ENCODE measurements at regions not wholly inside any gene's neighbourhood (a gene's known extent, or its start where the extent isn't known, plus 50 kb on each side); places are given as distances from the start of the nearest gene placed in this dataset.

DNA sequence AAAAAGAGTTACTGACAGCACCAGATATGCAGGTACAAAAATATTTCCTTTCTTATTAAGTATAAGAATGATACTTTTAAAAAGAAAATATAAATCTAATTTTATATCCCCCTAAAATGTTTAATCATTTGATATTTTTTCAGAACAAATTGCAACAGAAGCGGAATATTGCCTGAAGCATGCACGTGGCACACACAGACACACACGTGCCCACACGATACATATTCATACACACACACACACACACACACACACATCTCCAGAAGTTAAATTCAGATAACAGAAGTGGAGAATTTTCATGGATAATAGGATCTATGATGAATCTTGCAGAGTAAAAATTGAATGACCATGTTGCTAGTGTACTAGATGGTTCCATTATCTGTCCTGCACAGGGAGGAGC lies 445.2 kb downstream of the GPAT3 start:
- no peak for TF ChIP-seq CTCF (conservative IDR thresholded peaks at IDR 0.05; ENCODE audit: low read length)
- no peak for DNase-seq (ENCODE audit: low read depth)
- no peak overlapping the region for H3K4me3 ChIP-seq (ENCODE audit: low read length)

GRCh38 chr4:83979773-83980172 lies 443.9 kb downstream of the GPAT3 start:
- no peak for TF ChIP-seq CTCF (conservative IDR thresholded peaks at IDR 0.05; ENCODE audit: low read length)
- no peak for DNase-seq (ENCODE audit: low read depth)
- no peak overlapping the region for H3K4me3 ChIP-seq (ENCODE audit: low read length)

GRCh38 chr4:83974111-83974780 lies 438.3 kb downstream of the GPAT3 start:
- TF ChIP-seq CTCF (conservative IDR thresholded peaks at IDR 0.05; ENCODE audit: low read length), result no peak
- H3K4me3 ChIP-seq (ENCODE audit: low read length), result no peak overlapping the region
- DNase-seq (ENCODE audit: low read depth), result no peak

- TF ChIP-seq CTCF (conservative IDR thresholded peaks at IDR 0.05; ENCODE audit: low read length), result no peak
- no peak overlapping the region for H3K4me3 ChIP-seq (ENCODE audit: low read length)
- peak; percentile 57 for DNase-seq (ENCODE audit: low read depth)
These were observed 429.2 kb downstream of the GPAT3 start for GRCh38 chr4:83964996-83965541.

- TF ChIP-seq CTCF (conservative IDR thresholded peaks at IDR 0.05; ENCODE audit: low read length), result no peak
- DNase-seq (ENCODE audit: low read depth), result no peak
- no peak overlapping the region for H3K4me3 ChIP-seq (ENCODE audit: low read length)
These were observed 426.6 kb downstream of the GPAT3 start for GRCh38 chr4:83962492-83962891.

DNA sequence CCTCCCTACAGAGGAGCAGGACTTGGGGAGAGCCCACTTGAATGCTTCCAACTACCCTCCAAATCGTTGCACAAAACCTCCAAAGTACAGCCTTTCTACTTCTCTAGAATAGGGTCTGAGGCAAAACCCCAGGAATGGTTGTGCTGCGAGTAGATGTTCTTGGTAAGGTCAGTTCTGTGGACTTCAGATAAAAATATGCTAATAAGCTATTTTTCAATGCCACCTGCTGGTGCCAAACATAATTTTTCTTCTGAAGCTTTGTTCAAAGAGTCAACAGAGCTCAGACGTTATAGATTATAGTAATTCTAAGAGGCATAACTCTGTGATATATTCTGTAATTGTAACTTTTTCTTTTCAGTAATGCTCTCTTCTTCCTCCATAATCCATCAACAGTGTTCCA lies 425.7 kb downstream of the GPAT3 start:
- no peak overlapping the region for H3K4me3 ChIP-seq (ENCODE audit: low read length)
- peak; percentile 52 for TF ChIP-seq CTCF (conservative IDR thresholded peaks at IDR 0.05; ENCODE audit: low read length)
- peak; percentile 34 for DNase-seq (ENCODE audit: low read depth)

- no peak overlapping the region for H3K4me3 ChIP-seq (ENCODE audit: low read length)
- no peak for TF ChIP-seq CTCF (conservative IDR thresholded peaks at IDR 0.05; ENCODE audit: low read length)
- DNase-seq (ENCODE audit: low read depth), result no peak
These were observed 423.3 kb downstream of the GPAT3 start for GRCh38 chr4:83959160-83959559.
